OCI-LY1 (cell line): ENCODE measurements at regions not wholly inside any gene's neighbourhood (a gene's known extent, or its start where the extent isn't known, plus 50 kb on each side); places are given as distances from the start of the nearest gene placed in this dataset.

Experiments
- EZH2 ChIP-seq: fragments of 200-600 bp; sonication (generic), shearing (Covaris generic); IDR thresholded peaks from 2 replicates; pipeline ENCODE4 v1.8.0; 2017; ENCODE audit warnings: borderline replicate concordance, mixed run types, mild to moderate bottlenecking, antibody characterized with exemption, low read length, moderate library complexity, mixed read lengths
- TF ChIP-seq, protein P1 (sequence below): fragments of 200-600 bp; sonication (generic), shearing (Covaris generic); IDR thresholded peaks from 2 replicates; pipeline ENCODE4 v1.5.1; 2017; ENCODE audit warnings: mild to moderate bottlenecking, antibody characterized with exemption, low read length, moderate library complexity, mixed read lengths

DNA sequence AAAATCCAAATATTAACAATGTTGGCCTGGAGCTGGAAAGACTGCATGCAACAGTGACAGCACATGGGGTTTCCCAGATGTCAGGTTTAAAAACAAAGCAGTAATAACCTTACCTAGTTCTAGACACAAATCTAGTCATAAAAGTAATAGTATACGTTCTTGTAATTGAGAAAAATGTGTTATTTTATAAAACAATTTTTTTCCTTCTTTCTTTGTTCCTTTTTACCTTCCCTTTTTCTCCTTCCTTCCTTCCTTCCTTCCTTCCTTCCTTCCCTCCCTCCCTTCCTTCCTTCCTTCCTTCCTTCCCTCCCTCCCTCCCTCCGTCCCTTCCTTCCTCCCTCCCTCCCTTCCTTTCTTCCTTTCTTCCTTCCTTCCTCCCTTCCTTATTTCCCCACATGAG is 242.7 kb upstream of the PDE10A start:
- TF ChIP-seq, protein P1, sequence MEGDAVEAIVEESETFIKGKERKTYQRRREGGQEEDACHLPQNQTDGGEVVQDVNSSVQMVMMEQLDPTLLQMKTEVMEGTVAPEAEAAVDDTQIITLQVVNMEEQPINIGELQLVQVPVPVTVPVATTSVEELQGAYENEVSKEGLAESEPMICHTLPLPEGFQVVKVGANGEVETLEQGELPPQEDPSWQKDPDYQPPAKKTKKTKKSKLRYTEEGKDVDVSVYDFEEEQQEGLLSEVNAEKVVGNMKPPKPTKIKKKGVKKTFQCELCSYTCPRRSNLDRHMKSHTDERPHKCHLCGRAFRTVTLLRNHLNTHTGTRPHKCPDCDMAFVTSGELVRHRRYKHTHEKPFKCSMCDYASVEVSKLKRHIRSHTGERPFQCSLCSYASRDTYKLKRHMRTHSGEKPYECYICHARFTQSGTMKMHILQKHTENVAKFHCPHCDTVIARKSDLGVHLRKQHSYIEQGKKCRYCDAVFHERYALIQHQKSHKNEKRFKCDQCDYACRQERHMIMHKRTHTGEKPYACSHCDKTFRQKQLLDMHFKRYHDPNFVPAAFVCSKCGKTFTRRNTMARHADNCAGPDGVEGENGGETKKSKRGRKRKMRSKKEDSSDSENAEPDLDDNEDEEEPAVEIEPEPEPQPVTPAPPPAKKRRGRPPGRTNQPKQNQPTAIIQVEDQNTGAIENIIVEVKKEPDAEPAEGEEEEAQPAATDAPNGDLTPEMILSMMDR, result no peak
- TF ChIP-seq EZH2, result no peak
